NB4 (cell line): ENCODE measurements at regions not wholly inside any gene's neighbourhood (a gene's known extent, or its start where the extent isn't known, plus 50 kb on each side); places are given as distances from the start of the nearest gene placed in this dataset.

Experiments
- CTCF ChIP-seq: IDR thresholded peaks from one replicate; pipeline ENCODE4 v1.5.1; 2012; ENCODE audit warnings: low read depth, low read length
- MYC ChIP-seq: IDR thresholded peaks from 2 replicates; pipeline ENCODE4 v1.6.1; 2011; ENCODE audit warnings: low read depth, low read length
- POLR2A ChIP-seq: IDR thresholded peaks from 2 replicates; pipeline ENCODE4 v1.6.1; 2011; ENCODE audit warnings: mild to moderate bottlenecking; ENCODE audit not compliant: insufficient read length; ENCODE audit errors: extremely low read depth

- TF ChIP-seq CTCF (no peak), POLR2A (no peak), MYC (no peak)
These were observed 85.0 kb upstream of the IFNGR1 start for GRCh38 chr6:137304020-137304780.
